GM19328 (cell line): ENCODE measurements at regions not wholly inside any gene's neighbourhood (a gene's known extent, or its start where the extent isn't known, plus 50 kb on each side); places are given as distances from the start of the nearest gene placed in this dataset.
"Not testable (repeated sequence)": the region's sequence is repeated elsewhere in the genome, so short reads cannot be mapped to it uniquely, and the experiment has no call there.

ENCODE experiments used
- ATAC-seq: cut with Tn5 transposase; IDR thresholded peaks from one replicate; pipeline ENCODE4 v1.9.1; 2021; ENCODE audit warnings: mild to moderate bottlenecking, moderate library complexity; ENCODE audit not compliant: unreplicated experiment

- no peak for ATAC-seq
Measured at GRCh38 chr3:197373096-197373495, 74.7 kb upstream of the DLG1 start.

DNA sequence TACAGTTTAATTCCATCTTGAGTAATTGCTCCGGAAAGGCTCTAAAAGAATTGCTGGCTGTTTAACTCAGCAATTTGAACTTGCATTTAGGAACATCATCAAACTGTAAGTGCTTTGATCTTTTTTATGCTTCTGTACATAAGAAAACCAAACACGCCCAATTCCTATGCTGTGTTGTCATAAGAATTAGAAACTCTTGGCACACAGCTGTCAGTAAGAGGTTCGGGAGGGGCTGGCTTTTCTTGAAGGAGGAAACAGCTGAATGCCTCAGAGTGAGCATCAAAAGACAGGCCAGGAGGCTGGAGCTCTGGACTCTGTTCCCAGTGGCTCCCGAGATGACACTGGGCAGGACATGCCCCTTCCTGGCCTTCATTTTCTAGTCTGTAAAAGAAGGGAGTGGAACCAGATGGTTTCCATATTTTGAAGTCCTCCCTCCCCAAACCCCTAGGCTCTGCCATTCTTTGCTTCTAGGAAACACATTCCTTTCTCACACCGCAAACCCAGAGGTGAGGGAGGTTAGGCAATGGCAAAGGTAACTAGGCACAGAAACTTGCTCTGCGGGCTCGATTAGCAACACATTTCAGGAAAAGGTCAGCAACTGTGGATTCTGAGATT lies 73.7 kb upstream of the DLG1 start:
- no peak for ATAC-seq

- no peak for ATAC-seq
Measured at GRCh38 chr3:197371591-197372046, 73.2 kb upstream of the DLG1 start.

DNA sequence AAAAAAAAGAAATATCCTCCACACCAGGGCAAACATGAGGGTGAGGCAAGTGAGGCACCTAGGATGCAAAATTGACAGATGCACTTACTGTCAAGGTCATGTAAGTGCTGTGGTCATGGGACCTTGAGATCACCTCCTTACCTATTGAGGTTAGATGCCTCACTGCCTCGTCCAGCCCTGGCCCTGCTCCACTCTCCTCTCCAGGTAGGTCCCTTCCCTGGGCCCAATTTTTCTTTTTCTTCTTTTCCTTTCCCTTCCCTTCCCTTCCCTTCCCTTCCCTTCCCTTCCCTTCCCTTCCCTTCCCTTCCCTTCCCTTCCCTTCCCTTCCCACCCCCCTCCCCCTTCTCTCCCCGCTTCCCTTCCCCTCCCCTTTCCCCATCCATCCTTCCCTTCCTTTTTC lies 71.1 kb upstream of the DLG1 start:
- no peak for ATAC-seq

- ATAC-seq, result no peak
Measured at GRCh38 chr3:197368821-197369220, 70.4 kb upstream of the DLG1 start.

DNA sequence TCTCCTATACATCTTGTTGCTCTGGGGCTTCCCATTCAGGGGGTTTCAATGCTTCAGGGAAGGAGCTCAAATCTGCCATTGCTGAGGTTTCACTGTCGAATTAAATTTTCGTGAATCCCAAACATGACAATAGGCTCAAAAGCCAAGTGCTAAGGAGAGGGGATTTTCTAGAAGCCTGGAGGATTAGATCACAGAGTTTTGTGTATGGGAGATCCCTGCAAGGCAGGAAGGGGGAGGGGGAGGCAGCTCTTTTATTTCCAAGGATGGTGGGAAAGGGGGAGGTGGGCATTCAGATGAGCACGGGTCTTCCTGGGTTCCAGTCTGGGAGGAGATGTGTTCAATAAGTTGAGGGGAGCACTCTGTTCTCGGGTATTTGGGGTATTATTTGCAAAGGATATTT lies 69.9 kb upstream of the DLG1 start:
- ATAC-seq, result no peak

GRCh38 chr3:197367081-197367780 lies 68.8 kb upstream of the DLG1 start:
- no peak for ATAC-seq

DNA sequence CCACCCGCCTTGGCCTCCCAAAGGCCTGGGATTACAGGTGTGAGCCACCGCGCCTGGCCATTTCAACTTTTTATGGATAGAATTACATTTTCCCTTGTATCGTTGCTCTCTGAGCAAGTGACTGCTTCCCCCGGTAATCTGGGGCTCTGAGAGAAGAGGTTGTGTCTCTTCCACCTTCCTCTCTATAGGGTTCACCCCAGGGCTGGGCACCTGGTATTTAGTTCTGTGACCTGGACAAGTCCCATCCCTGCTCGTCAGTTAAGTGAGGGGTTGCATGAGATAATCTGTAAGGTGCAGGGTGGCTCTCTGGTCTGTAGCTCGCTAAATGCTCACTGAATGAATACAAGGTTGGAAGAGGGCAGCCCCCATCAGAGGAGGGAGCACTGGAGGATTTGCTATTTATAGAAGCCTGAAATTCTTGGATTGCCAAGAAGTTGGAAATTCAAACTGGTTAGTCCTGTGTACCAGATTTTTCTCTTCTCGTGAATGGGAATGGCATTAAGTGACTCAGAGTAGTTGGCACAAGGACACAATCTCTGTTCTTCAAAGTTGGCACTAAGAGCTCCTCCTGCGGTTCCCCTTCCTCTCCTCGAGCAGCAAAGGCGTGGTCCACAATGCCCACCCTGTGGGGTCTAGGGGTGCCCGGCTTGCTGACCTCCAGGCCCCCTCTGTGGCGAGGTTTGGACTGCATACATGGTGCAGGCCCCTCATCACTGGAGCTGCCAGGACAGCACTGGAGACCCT lies 68.1 kb upstream of the DLG1 start:
- no peak for ATAC-seq

DNA sequence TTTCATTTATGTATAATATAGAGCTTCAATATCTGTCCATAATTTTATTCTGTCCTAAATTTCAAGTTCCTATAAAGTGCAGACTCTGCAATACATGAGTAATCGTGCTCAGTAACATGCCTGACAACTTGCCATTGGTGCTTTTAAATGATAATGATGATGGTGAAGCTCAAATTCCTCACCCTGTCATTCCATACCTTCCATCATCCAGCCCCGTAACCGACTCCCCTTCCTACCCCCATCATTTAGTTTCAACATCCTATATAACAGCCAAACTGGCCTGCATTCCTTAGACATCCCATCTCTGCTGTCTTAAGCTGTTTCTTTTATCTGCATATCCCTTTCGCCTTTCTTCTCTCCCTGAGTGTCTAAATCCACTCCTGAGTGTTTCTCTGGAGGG lies 67.2 kb upstream of the DLG1 start:
- ATAC-seq, result no peak

DNA sequence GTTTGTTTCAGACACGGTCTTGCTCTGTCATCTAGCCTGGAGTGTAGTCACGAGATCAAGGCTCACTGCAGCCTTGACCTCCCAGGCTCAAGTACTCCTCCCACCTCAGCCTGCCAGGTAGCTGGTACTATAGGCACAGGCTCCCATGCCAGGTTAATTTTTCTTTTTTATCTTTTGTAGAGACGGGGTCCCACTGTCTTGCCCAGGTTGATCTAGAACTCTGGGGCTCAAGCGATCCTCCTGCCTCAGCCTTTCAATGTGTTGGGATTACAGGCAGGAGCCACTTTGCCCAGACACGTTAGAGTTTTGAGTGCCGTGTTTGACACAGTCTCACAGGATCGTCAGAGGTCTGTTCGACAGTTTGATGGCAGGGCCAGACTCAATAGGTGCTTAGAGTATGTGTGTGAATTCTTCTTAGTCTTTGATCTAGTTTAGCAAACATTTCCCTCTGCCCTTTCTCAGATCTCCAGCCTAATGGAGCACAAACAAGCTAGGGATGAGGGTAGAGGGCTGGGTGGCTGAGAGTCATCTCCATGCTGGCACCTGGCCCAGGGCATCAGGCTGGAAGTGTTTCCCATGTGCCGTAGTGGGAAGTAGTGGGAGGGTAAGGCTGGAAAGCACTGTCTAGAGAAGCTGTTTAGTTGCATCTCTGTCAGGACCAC lies 66.1 kb upstream of the DLG1 start:
- no peak for ATAC-seq

- no peak for ATAC-seq
Measured at GRCh38 chr3:197363553-197364409, 65.4 kb upstream of the DLG1 start.

GRCh38 chr3:197362081-197362480 lies 63.7 kb upstream of the DLG1 start:
- no peak for ATAC-seq

- not testable (repeated sequence) for ATAC-seq
Measured at GRCh38 chr3:197360095-197360494, 61.7 kb upstream of the DLG1 start.

DNA sequence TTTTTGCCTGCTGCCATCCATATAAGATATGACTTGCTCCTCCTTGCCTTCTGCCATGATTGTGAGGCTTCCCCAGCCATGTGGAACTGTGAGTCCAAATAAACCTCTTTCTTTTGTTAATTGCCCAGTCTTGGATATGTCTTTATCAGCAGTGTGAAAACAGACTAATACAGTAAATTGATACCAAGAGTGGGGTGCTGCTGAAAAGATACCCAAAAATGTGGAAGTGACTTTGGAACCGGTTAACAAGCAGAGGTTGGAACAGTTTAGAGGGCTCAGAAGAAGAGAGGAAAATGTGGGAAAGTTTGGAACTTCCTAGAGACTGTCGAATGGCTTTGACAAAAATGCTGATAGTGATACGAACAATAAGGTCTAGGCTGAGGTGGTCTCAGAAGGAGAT lies 61.1 kb upstream of the DLG1 start:
- not testable (repeated sequence) for ATAC-seq

- no peak for ATAC-seq
Measured at GRCh38 chr3:197356741-197357140, 58.3 kb upstream of the DLG1 start.

DNA sequence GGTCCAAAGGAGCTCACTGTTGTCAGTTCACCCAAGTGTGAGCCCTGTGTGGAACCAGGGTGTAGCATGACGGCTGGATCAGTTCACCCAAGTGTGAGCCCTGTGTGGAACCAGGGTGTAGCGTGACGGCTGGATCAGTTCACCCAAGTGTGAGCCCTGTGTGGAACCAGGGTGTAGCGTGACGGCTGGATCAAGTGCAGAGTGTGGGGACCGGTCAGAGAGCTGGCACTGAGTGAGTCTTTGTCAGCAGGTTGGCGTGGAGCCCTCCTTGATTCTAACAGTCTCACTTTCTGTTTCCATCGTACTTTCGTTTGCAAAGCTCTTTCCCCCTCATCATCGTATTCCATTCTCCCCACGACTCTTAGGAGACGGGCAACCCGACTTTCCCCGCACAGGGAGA lies 57.9 kb upstream of the DLG1 start:
- no peak for ATAC-seq

GRCh38 chr3:197355713-197356112 lies 57.3 kb upstream of the DLG1 start:
- ATAC-seq, result no peak

- ATAC-seq, result no peak
Measured at GRCh38 chr3:197354568-197355001, 56.2 kb upstream of the DLG1 start.

DNA sequence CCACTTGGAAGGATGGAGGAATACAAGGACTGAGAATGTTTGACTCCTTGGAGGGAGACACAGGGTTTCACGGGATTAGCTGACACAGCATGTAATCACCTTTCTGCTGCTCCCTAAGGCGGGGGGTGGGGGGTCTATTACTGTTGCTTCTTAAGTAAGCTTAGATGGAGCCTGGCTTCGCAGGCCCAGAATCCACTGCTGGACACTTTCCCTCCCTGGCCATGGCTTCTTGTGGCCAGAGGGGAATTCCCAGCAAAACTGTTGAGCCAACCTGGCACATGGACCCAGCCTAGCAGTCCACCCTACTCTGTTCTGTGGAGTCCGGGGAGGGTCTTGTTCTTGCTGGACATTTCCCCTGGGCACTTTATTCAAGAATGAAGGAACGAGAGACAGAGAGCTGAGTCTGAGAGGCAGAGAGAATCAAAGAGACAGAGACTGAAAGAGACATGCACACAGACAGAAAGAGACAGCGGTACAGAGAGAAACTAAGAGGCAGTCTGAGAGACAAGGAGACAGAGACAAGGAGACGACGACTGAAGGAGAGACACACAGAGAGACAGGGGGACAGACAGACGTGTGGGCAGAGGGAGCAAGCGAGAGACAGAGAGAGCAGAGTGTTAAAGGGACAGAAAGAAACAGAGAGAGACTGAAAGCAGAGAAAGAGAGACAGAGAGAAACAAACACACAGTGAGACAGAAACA lies 55.6 kb upstream of the DLG1 start:
- ATAC-seq, result no peak
